H1 (cell line): ENCODE measurements at regions not wholly inside any gene's neighbourhood (a gene's known extent, or its start where the extent isn't known, plus 50 kb on each side); places are given as distances from the start of the nearest gene placed in this dataset.

Experiments used
- EZH2 ChIP-seq: fragments of 200-600 bp; sonication (generic); IDR thresholded peaks from 2 replicates; pipeline ENCODE4 v1.7.1; 2012; ENCODE audit warnings: low read depth, mild to moderate bottlenecking, moderate library complexity, low read length, inconsistent platforms; ENCODE audit not compliant: severe bottlenecking
- POLR2AphosphoS5 ChIP-seq: IDR thresholded peaks from 2 replicates; pipeline ENCODE4 v1.6.1; 2011; ENCODE audit warnings: low read depth, low read length
- SIX5 ChIP-seq: IDR thresholded peaks from 2 replicates; pipeline ENCODE4 v1.6.1; 2011; ENCODE audit warnings: mild to moderate bottlenecking, low read depth, low read length

GRCh38 chr9:2531481-2531880, 90.1 kb upstream of the VLDLR start (continued):
- TF ChIP-seq EZH2 = no peak
- TF ChIP-seq POLR2AphosphoS5 = no peak
- no peak for TF ChIP-seq SIX5
